OCI-LY7 (cell line): ENCODE measurements at regions not wholly inside any gene's neighbourhood (a gene's known extent, or its start where the extent isn't known, plus 50 kb on each side); places are given as distances from the start of the nearest gene placed in this dataset. TPM values are rescaled to one million over a fixed set of nuclear protein-coding genes. Genes with fewer than 3 reads are reported as not detected.
"Not testable (repeated sequence)": the region's sequence is repeated elsewhere in the genome, so short reads cannot be mapped to it uniquely, and the experiment has no call there.

ENCODE experiments used
- BruUV-seq: library from RNA; stranded (reverse); fragments of 400-500 nt; replicated peaks from 2 replicates; lab custom pipeline; 2021; lab: Mats Ljungman, UMichigan
- CTCF ChIA-PET: fragments of 300-600 bp; sonication (Branson Sonifier 250); formaldehyde crosslinking; loops from one replicate; lab custom pipeline; 2022; ENCODE audit warnings: antibody characterized with exemption; ENCODE audit not compliant: unreplicated experiment; lab: Charles Lee
- POLR2A ChIA-PET: fragments of 300-600 bp; sonication (Branson Sonifier 250); formaldehyde crosslinking; loops from one replicate; lab custom pipeline; 2022; ENCODE audit warnings: antibody characterized with exemption; lab: Charles Lee
- DNase-seq: peaks from one replicate; pipeline ENCODE4 v3.0.0-alpha.2; 2015; ENCODE audit warnings: low spot score
- H2AFZ ChIP-seq: fragments of 200-600 bp; sonication (generic), shearing (Covaris generic); 2 replicates; pipeline ENCODE4 v1.6.1; 2014; ENCODE audit warnings: mild to moderate bottlenecking, antibody characterized with exemption, low read length, moderate library complexity
- H3K27ac ChIP-seq: fragments of 200-600 bp; sonication (generic); 2 replicates; pipeline ENCODE4 v1.5.1; 2014; ENCODE audit warnings: mixed run types, low read depth, mild to moderate bottlenecking, moderate library complexity, low read length, inconsistent platforms; ENCODE audit not compliant: poor library complexity, severe bottlenecking
- H3K36me3 ChIP-seq: fragments of 200-600 bp; sonication (generic); 2 replicates; pipeline ENCODE4 v1.6.1; 2014; ENCODE audit warnings: mild to moderate bottlenecking, antibody characterized with exemption, low read length, moderate library complexity, mixed read lengths; ENCODE audit not compliant: insufficient read depth
- H3K4me1 ChIP-seq: fragments of 200-600 bp; sonication (generic); 2 replicates; pipeline ENCODE4 v1.5.1; 2014; ENCODE audit warnings: mild to moderate bottlenecking, low read length; ENCODE audit not compliant: insufficient read depth, poor library complexity, severe bottlenecking
- H3K4me2 ChIP-seq: fragments of 200-600 bp; sonication (generic); 2 replicates; pipeline ENCODE4 v1.6.1; 2014; ENCODE audit warnings: mild to moderate bottlenecking, low read length
- H3K4me3 ChIP-seq: fragments of 200-600 bp; sonication (generic); 2 replicates; pipeline ENCODE4 v1.5.1; 2014; ENCODE audit warnings: mild to moderate bottlenecking, low read depth, low read length; ENCODE audit not compliant: poor library complexity, severe bottlenecking
- H3K79me2 ChIP-seq: fragments of 200-600 bp; sonication (generic); 2 replicates; pipeline ENCODE4 v1.6.1; 2016; ENCODE audit warnings: low read depth, mild to moderate bottlenecking, low read length, moderate library complexity, mixed read lengths; ENCODE audit not compliant: insufficient read depth
- H3K9me2 ChIP-seq: fragments of 200-600 bp; sonication (generic); 2 replicates; pipeline ENCODE4 v1.6.1; 2016; ENCODE audit warnings: mild to moderate bottlenecking, low read length, mixed read lengths; ENCODE audit not compliant: insufficient read depth
- H3K9me3 ChIP-seq: fragments of 200-600 bp; sonication (generic); 2 replicates; pipeline ENCODE4 v1.6.1; 2014; ENCODE audit warnings: mild to moderate bottlenecking, mixed run types, low read length, mixed read lengths
- H4K20me1 ChIP-seq: fragments of 200-600 bp; sonication (generic); 2 replicates; pipeline ENCODE4 v1.6.1; 2014; ENCODE audit warnings: mild to moderate bottlenecking, antibody characterized with exemption, low read length, moderate library complexity, mixed read lengths; ENCODE audit not compliant: insufficient read depth
- intact Hi-C: fragments of 100-400 bp; cut with micrococcal nuclease; formaldehyde crosslinking; loops from one replicate; pipeline ENCODE4 v1.10.0; 2022; ENCODE audit not compliant: unreplicated experiment
- small RNA-seq: library from RNA; depleted of rRNA; stranded (forward); fragments of <200 nt; gene quantifications from one replicate; pipeline ENCODE3, GENCODE V24; 2014
- TF ChIP-seq, protein P1 (sequence below): fragments of 200-600 bp; sonication (generic); conservative IDR thresholded peaks from 2 replicates; pipeline ENCODE4 v1.5.1; 2014; ENCODE audit warnings: mild to moderate bottlenecking, antibody characterized with exemption, low read length, moderate library complexity, mixed read lengths

DNA sequence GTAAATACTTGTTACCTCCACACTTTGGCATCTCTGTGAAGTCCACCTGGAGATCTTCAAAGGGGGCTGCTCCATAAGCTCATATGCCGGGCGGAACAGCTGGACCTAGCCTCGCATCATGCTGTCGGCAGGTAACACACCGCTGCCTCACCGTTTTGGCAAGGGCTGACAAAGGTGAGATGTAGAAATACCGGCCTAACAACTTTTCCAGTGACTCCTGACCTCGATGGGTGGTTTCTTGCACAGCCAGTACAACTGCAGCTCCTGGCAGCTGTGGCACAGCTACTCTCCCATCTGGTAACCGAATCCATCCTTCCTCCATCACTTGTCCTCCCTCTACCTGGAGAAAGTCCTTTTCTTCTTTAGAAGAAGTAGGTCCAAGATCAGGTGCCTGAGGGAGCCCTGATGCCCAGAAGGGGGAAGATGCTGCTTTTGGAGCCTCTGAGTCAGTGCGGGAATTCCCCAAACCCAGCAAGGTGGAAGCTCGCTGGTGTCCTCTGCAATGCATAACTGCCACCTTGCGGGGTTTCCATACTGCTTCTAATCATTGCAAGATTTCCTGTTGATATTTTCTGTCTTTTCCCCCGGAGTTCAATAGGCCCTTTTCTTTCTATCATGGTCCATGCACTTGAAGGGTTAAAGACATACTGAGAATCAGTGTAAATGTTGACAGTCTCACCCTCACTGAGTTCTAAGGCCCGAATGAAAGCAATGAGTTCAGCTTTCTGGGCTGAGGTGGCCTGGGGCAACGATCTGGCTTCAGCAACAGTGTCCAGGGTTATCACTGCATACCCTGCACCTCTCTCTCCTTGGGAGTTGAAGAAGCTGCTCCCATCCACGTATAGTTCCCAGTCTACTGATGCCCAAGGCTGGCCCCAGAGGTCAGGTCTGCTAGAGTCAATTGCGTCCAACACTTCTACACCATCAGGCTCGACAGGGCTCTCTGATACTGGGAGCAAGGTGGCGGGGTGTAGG lies 52.9 kb upstream of the ALDH3B2 start:
- BruUV-seq, H3K27ac ChIP-seq, H3K4me1 ChIP-seq, H3K9me2 ChIP-seq, H3K4me2 ChIP-seq, POLR2A ChIA-PET, H4K20me1 ChIP-seq, intact Hi-C loops, H2AFZ ChIP-seq, DNase-seq, H3K9me3 ChIP-seq, CTCF ChIA-PET, H3K79me2 ChIP-seq, H3K36me3 ChIP-seq, H3K4me3 ChIP-seq: not testable (repeated sequence)
- TF ChIP-seq, protein P1, sequence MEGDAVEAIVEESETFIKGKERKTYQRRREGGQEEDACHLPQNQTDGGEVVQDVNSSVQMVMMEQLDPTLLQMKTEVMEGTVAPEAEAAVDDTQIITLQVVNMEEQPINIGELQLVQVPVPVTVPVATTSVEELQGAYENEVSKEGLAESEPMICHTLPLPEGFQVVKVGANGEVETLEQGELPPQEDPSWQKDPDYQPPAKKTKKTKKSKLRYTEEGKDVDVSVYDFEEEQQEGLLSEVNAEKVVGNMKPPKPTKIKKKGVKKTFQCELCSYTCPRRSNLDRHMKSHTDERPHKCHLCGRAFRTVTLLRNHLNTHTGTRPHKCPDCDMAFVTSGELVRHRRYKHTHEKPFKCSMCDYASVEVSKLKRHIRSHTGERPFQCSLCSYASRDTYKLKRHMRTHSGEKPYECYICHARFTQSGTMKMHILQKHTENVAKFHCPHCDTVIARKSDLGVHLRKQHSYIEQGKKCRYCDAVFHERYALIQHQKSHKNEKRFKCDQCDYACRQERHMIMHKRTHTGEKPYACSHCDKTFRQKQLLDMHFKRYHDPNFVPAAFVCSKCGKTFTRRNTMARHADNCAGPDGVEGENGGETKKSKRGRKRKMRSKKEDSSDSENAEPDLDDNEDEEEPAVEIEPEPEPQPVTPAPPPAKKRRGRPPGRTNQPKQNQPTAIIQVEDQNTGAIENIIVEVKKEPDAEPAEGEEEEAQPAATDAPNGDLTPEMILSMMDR = peak; percentile 38; the same call in 1 of the 2 replicates

Small RNA genes lying in the stretch of these regions (small RNA-seq; reads per million reads assigned to genes)
- gene AP003385.4 = not detected
- not detected for gene AP003716.2
- not detected for gene RNU6-46P
